Neural progenitor cell (in vitro differentiated cells): ENCODE measurements at regions not wholly inside any gene's neighbourhood (a gene's known extent, or its start where the extent isn't known, plus 50 kb on each side); places are given as distances from the start of the nearest gene placed in this dataset.

Source experiments
- CTCF ChIP-seq: fragments of 200-600 bp; sonication (generic); IDR thresholded peaks from 2 replicates; pipeline ENCODE4 v1.5.1; 2017; ENCODE audit warnings: antibody characterized with exemption, mild to moderate bottlenecking
- EZH2 ChIP-seq: fragments of 200-600 bp; sonication (generic); IDR thresholded peaks from 2 replicates; pipeline ENCODE4 v1.6.1; 2017; ENCODE audit warnings: antibody characterized with exemption, mild to moderate bottlenecking, moderate library complexity
- EZH2phosphoT487 ChIP-seq: fragments of 200-600 bp; sonication (generic); IDR thresholded peaks from 2 replicates; pipeline ENCODE4 v1.6.1; 2017; ENCODE audit warnings: antibody characterized with exemption

- TF ChIP-seq CTCF (no peak), EZH2phosphoT487 (no peak), EZH2 (no peak)
Measured at GRCh38 chr7:142685877-142686508, 63.3 kb upstream of the PRSS1 start.
